PFSK-1 (cell line): ENCODE measurements at regions not wholly inside any gene's neighbourhood (a gene's known extent, or its start where the extent isn't known, plus 50 kb on each side); places are given as distances from the start of the nearest gene placed in this dataset.

Experiments used
- FOXP2 ChIP-seq: optimal IDR thresholded peaks from 2 replicates; pipeline ENCODE3; 2011; ENCODE audit warnings: borderline replicate concordance, control low read depth, inconsistent platforms; ENCODE audit not compliant: insufficient read depth; ENCODE audit errors: extremely low read length, extremely low read depth
- POLR2AphosphoS5 ChIP-seq: IDR thresholded peaks from 2 replicates; pipeline ENCODE4 v1.6.1; 2012; ENCODE audit warnings: low read depth, mild to moderate bottlenecking, control low read depth, low read length, moderate library complexity
- REST ChIP-seq, 2 experiments: IDR thresholded peaks; 2 replicates each; pipeline versions ENCODE4 v1.6.1 to v1.8.0; 2011 to 2012; ENCODE audit warnings: low read depth in 2 of 2, low read length in 2 of 2, control low read depth in 1 of 2, inconsistent platforms in 1 of 2, mild to moderate bottlenecking in 1 of 2, moderate library complexity in 1 of 2; ENCODE audit not compliant: insufficient read depth in 1 of 2
- SIN3A ChIP-seq: IDR thresholded peaks from 2 replicates; pipeline ENCODE4 v1.6.1; 2012; ENCODE audit warnings: mild to moderate bottlenecking, low read length, moderate library complexity, borderline replicate concordance; ENCODE audit not compliant: insufficient read depth
- TAF1 ChIP-seq: IDR thresholded peaks from 2 replicates; pipeline ENCODE4 v1.6.1; 2012; ENCODE audit warnings: low read length, control low read depth, borderline replicate concordance; ENCODE audit not compliant: insufficient read depth

GRCh38 chr16:73404001-73404400, 356.1 kb upstream of the ZFHX3 start:
- TF ChIP-seq REST (IDR thresholded peaks at IDR 0.05; ENCODE audit: insufficient read depth in 1 of 2, low read depth in 2 of 2, low read length in 2 of 2) (no peak), SIN3A (no peak), FOXP2 (no peak), POLR2AphosphoS5 (no peak), TAF1 (no peak)

GRCh38 chr16:73403291-73403690, 355.4 kb upstream of the ZFHX3 start:
- TF ChIP-seq FOXP2 (no peak), REST (IDR thresholded peaks at IDR 0.05; ENCODE audit: insufficient read depth in 1 of 2, low read depth in 2 of 2, low read length in 2 of 2) (no peak), TAF1 (no peak), POLR2AphosphoS5 (no peak), SIN3A (no peak)

GRCh38 chr16:73400951-73401350, 353.0 kb upstream of the ZFHX3 start:
- TF ChIP-seq FOXP2 (no peak), TAF1 (no peak), POLR2AphosphoS5 (no peak), REST (IDR thresholded peaks at IDR 0.05; ENCODE audit: insufficient read depth in 1 of 2, low read depth in 2 of 2, low read length in 2 of 2) (no peak), SIN3A (no peak)

- TF ChIP-seq FOXP2, result no peak
- no peak for TF ChIP-seq POLR2AphosphoS5
- TF ChIP-seq REST (IDR thresholded peaks at IDR 0.05; ENCODE audit: insufficient read depth in 1 of 2, low read depth in 2 of 2, low read length in 2 of 2), result no peak
- no peak for TF ChIP-seq TAF1
- TF ChIP-seq SIN3A, result no peak
Measured at GRCh38 chr16:73399997-73400396, 352.1 kb upstream of the ZFHX3 start.

- TF ChIP-seq FOXP2, result no peak
- no peak for TF ChIP-seq SIN3A
- no peak for TF ChIP-seq POLR2AphosphoS5
- no peak for TF ChIP-seq TAF1
- no peak for TF ChIP-seq REST (IDR thresholded peaks at IDR 0.05; ENCODE audit: insufficient read depth in 1 of 2, low read depth in 2 of 2, low read length in 2 of 2)
Measured at GRCh38 chr16:73399486-73399885, 351.6 kb upstream of the ZFHX3 start.
